HEK293T (cell line): ENCODE measurements at regions not wholly inside any gene's neighbourhood (a gene's known extent, or its start where the extent isn't known, plus 50 kb on each side); places are given as distances from the start of the nearest gene placed in this dataset.
"Not testable (repeated sequence)": the region's sequence is repeated elsewhere in the genome, so short reads cannot be mapped to it uniquely, and the experiment has no call there.

Source experiments
- HDGF ChIP-seq: fragments of 450-650 bp; IDR thresholded peaks from 2 replicates; pipeline ENCODE4 v1.6.1; 2017; ENCODE audit warnings: antibody characterized with exemption, borderline replicate concordance
- NFRKB ChIP-seq: fragments of 450-650 bp; IDR thresholded peaks from 2 replicates; pipeline ENCODE4 v1.6.1; 2016; ENCODE audit warnings: mild to moderate bottlenecking, moderate library complexity
- PKNOX1 ChIP-seq: fragments of 450-650 bp; IDR thresholded peaks from 2 replicates; pipeline ENCODE4 v1.6.1; 2016

- not testable (repeated sequence) for TF ChIP-seq HDGF, PKNOX1, NFRKB
These were observed 161.3 kb upstream of the ZNG1E start for GRCh38 chr9:65514465-65514864.
